ENCODE measurements at regions not wholly inside any gene's neighbourhood (a gene's known extent, or its start where the extent isn't known, plus 50 kb on each side); places are given as distances from the start of the nearest gene placed in this dataset.

- DNase-seq: no peak
Measured at GRCh38 chr2:60104514-60105505, 448.6 kb downstream of the BCL11A start.

GRCh38 chr2:60100034-60100433 lies 453.4 kb downstream of the BCL11A start:
- H3K4me3 ChIP-seq: no peak overlapping the region
- no peaks in the 10 kb centered on the region for H3K9me3 ChIP-seq
- no peaks in the 10 kb centered on the region for H3K36me3 ChIP-seq
- DNase-seq: no peak
- intact Hi-C loops (cut with DNase I): no loop called here
- no peak for TF ChIP-seq CTCF (IDR thresholded peaks at IDR 0.05)
- no peak overlapping the region for H3K9ac ChIP-seq (ENCODE audit: low read depth in 2 of 2, low read length in 2 of 2)
- peaks cover 3% of the 10 kb centered on the region for H3K4me1 ChIP-seq
- no peaks in the 10 kb centered on the region for H3K27me3 ChIP-seq
- no peak overlapping the region for H3K27ac ChIP-seq

More at GRCh38 chr2:60104514-60105505, 448.6 kb downstream of the BCL11A start:
- Histone ChIP-seq H3K36me3 (no peaks in the 10 kb centered on the region), H3K9ac (ENCODE audit: low read depth in 2 of 2, low read length in 2 of 2) (no peak overlapping the region), H3K9me3 (no peaks in the 10 kb centered on the region), H3K4me3 (no peak overlapping the region), H3K27me3 (no peaks in the 10 kb centered on the region), H3K4me1 (no peaks in the 10 kb centered on the region), H3K27ac (no peak overlapping the region)
- intact Hi-C loops (cut with DNase I): no loop called here
- no peak for TF ChIP-seq CTCF (IDR thresholded peaks at IDR 0.05)

- H3K4me3 ChIP-seq: no peak overlapping the region
- H3K4me1 ChIP-seq: peaks cover 4% of the 10 kb centered on the region
- H3K9me3 ChIP-seq: no peaks in the 10 kb centered on the region
- H3K36me3 ChIP-seq: no peaks in the 10 kb centered on the region
- H3K27ac ChIP-seq: no peak overlapping the region
- no peak for DNase-seq
- no peak overlapping the region for H3K9ac ChIP-seq (ENCODE audit: low read depth in 2 of 2, low read length in 2 of 2)
- no peak for TF ChIP-seq CTCF (IDR thresholded peaks at IDR 0.05)
- intact Hi-C loops (cut with DNase I): no loop called here
- H3K27me3 ChIP-seq: no peaks in the 10 kb centered on the region
Measured at GRCh38 chr2:60098996-60099395, 454.5 kb downstream of the BCL11A start.

GRCh38 chr2:60097298-60097697 lies 456.2 kb downstream of the BCL11A start:
- Histone ChIP-seq H3K27me3 (no peaks in the 10 kb centered on the region), H3K9me3 (no peaks in the 10 kb centered on the region), H3K4me3 (no peak overlapping the region), H3K9ac (ENCODE audit: low read depth in 2 of 2, low read length in 2 of 2) (no peak overlapping the region), H3K4me1 (peaks cover 4% of the 10 kb centered on the region), H3K27ac (no peak overlapping the region), H3K36me3 (no peaks in the 10 kb centered on the region)
- intact Hi-C loops (cut with DNase I): no loop called here
- TF ChIP-seq CTCF (IDR thresholded peaks at IDR 0.05): no peak
- DNase-seq: no peak

- H3K4me3 ChIP-seq: no peak overlapping the region
- no peaks in the 10 kb centered on the region for H3K27me3 ChIP-seq
- H3K4me1 ChIP-seq: peaks cover 4% of the 10 kb centered on the region
- H3K36me3 ChIP-seq: no peaks in the 10 kb centered on the region
- DNase-seq: no peak
- intact Hi-C loops (cut with DNase I): no loop called here
- H3K27ac ChIP-seq: no peak overlapping the region
- H3K9ac ChIP-seq (ENCODE audit: low read depth in 2 of 2, low read length in 2 of 2): no peak overlapping the region
- no peaks in the 10 kb centered on the region for H3K9me3 ChIP-seq
- no peak for TF ChIP-seq CTCF (IDR thresholded peaks at IDR 0.05)
Measured at GRCh38 chr2:60096556-60096955, 456.9 kb downstream of the BCL11A start.
